Activated CD8-positive, alpha-beta memory T cell treated with anti-CD3 and anti-CD28 coated beads, Interleukin-2, amount 50 U/mL, for 4 hours (primary cell): ENCODE measurements at regions not wholly inside any gene's neighbourhood (a gene's known extent, or its start where the extent isn't known, plus 50 kb on each side); places are given as distances from the start of the nearest gene placed in this dataset.

Source experiments
- DNase-seq: peaks from one replicate; pipeline ENCODE4 v3.0.0-alpha.2; 2020

GRCh38 chr6:112744827-112745226 is 397.7 kb downstream of the RFPL4B start:
- DNase-seq, result no peak

GRCh38 chr6:112745765-112746164 is 398.6 kb downstream of the RFPL4B start:
- DNase-seq, result no peak

GRCh38 chr6:112749673-112750072 is 402.5 kb downstream of the RFPL4B start:
- DNase-seq, result no peak

- DNase-seq, result no peak
These were observed 405.2 kb downstream of the RFPL4B start for GRCh38 chr6:112752305-112752704.

GRCh38 chr6:112752791-112753190 is 405.7 kb downstream of the RFPL4B start:
- DNase-seq, result no peak

- DNase-seq, result no peak
These were observed 413.7 kb downstream of the RFPL4B start for GRCh38 chr6:112760831-112761230.

- no peak for DNase-seq
These were observed 414.6 kb downstream of the RFPL4B start for GRCh38 chr6:112761740-112762139.

- DNase-seq, result no peak
These were observed 417.2 kb downstream of the RFPL4B start for GRCh38 chr6:112764377-112764776.

- no peak for DNase-seq
These were observed 423.2 kb downstream of the RFPL4B start for GRCh38 chr6:112770308-112770707.

- no peak for DNase-seq
These were observed 426.1 kb downstream of the RFPL4B start for GRCh38 chr6:112773187-112773586.

GRCh38 chr6:112774319-112774718 is 427.2 kb downstream of the RFPL4B start:
- no peak for DNase-seq

- DNase-seq, result no peak
These were observed 433.5 kb downstream of the RFPL4B start for GRCh38 chr6:112780498-112781096.

- DNase-seq, result no peak
These were observed 434.1 kb downstream of the RFPL4B start for GRCh38 chr6:112781241-112781640.

GRCh38 chr6:112785408-112785807 is 438.3 kb downstream of the RFPL4B start:
- DNase-seq, result no peak

GRCh38 chr6:112786801-112787200 is 439.7 kb downstream of the RFPL4B start:
- no peak for DNase-seq

GRCh38 chr6:112787371-112787770 is 440.2 kb downstream of the RFPL4B start:
- DNase-seq, result no peak

GRCh38 chr6:112795316-112795715 is 448.2 kb downstream of the RFPL4B start:
- DNase-seq, result no peak

- DNase-seq, result no peak
These were observed 449.6 kb downstream of the RFPL4B start for GRCh38 chr6:112796712-112797111.

GRCh38 chr6:112799889-112800288 is 452.8 kb downstream of the RFPL4B start:
- no peak for DNase-seq

- no peak for DNase-seq
These were observed 453.3 kb downstream of the RFPL4B start for GRCh38 chr6:112800439-112800838.

- no peak for DNase-seq
These were observed 453.8 kb downstream of the RFPL4B start for GRCh38 chr6:112800916-112801315.

GRCh38 chr6:112801468-112802080 is 454.4 kb downstream of the RFPL4B start:
- DNase-seq, result no peak

GRCh38 chr6:112802144-112802543 is 455.0 kb downstream of the RFPL4B start:
- DNase-seq, result no peak

- no peak for DNase-seq
These were observed 457.7 kb downstream of the RFPL4B start for GRCh38 chr6:112804638-112805330.
